ENCODE measurements at regions not wholly inside any gene's neighbourhood (a gene's known extent, or its start where the extent isn't known, plus 50 kb on each side); places are given as distances from the start of the nearest gene placed in this dataset.

GRCh38 chr6:74408844-74409243 is 712.8 kb downstream of the CD109 start:
- TF ChIP-seq CTCF (IDR thresholded peaks at IDR 0.05; ENCODE audit: borderline replicate concordance, extremely low read depth, low read length, poor library complexity, severe bottlenecking) (no peak), EZH2 (IDR thresholded peaks at IDR 0.05; ENCODE audit: borderline replicate concordance, low read depth, low read length, severe bottlenecking) (no peak)
